ENCODE measurements at regions not wholly inside any gene's neighbourhood (a gene's known extent, or its start where the extent isn't known, plus 50 kb on each side); places are given as distances from the start of the nearest gene placed in this dataset.

- Histone ChIP-seq H4K20me1 (ENCODE audit: insufficient read depth, low read length) (no peaks in the 10 kb centered on the region), H3K9me2 (ENCODE audit: insufficient read depth, low read length) (no peaks in the 10 kb centered on the region), H3K4me1 (ENCODE audit: insufficient read depth, low read length, poor library complexity, severe bottlenecking) (no peaks in the 10 kb centered on the region), H3K4me2 (ENCODE audit: low read length) (no peak overlapping the region), H2AFZ (ENCODE audit: low read length) (no peak overlapping the region), H3K27ac (ENCODE audit: low read depth, low read length, poor library complexity, severe bottlenecking) (no peak overlapping the region), H3K4me3 (ENCODE audit: low read depth, low read length, poor library complexity, severe bottlenecking) (no peak overlapping the region), H3K36me3 (ENCODE audit: insufficient read depth, low read length) (no peaks in the 10 kb centered on the region), H3K79me2 (ENCODE audit: insufficient read depth, low read depth, low read length) (no peaks in the 10 kb centered on the region), H3K9me3 (ENCODE audit: low read length) (no peaks in the 10 kb centered on the region)
- BruUV-seq (replicated peaks), result no TSS peak
- TF ChIP-seq EZH2phosphoT487 (IDR thresholded peaks at IDR 0.05; ENCODE audit: borderline replicate concordance, low read depth, low read length), result no peak
- TF ChIP-seq CTCF (conservative IDR thresholded peaks at IDR 0.05; ENCODE audit: low read length), result no peak
- intact Hi-C loops (cut with micrococcal nuclease; ENCODE audit: unreplicated experiment), result no loop called here
- DNase-seq (ENCODE audit: low spot score), result no peak
- ChIA-PET POLR2A (interaction anchor here (0.6 kb wide), 1 partner anchor 808 kb away, joined by 3 read pairs; no protein-coding TSS in a partner anchor), CTCF (ENCODE audit: unreplicated experiment) (interaction anchor here (0.5 kb wide), 1 partner anchor 311 kb away, joined by 4 read pairs; no protein-coding TSS in a partner anchor)
Observed at GRCh38 chr1:11341901-11342552, 69.0 kb downstream of the UBIAD1 start.

GRCh38 chr1:11342621-11343032 lies 69.6 kb downstream of the UBIAD1 start:
- Histone ChIP-seq H3K4me3 (ENCODE audit: low read depth, low read length, poor library complexity, severe bottlenecking) (no peak overlapping the region), H3K9me3 (ENCODE audit: low read length) (no peaks in the 10 kb centered on the region), H3K36me3 (ENCODE audit: insufficient read depth, low read length) (no peaks in the 10 kb centered on the region), H3K4me2 (ENCODE audit: low read length) (no peak overlapping the region), H3K79me2 (ENCODE audit: insufficient read depth, low read depth, low read length) (no peaks in the 10 kb centered on the region), H4K20me1 (ENCODE audit: insufficient read depth, low read length) (no peaks in the 10 kb centered on the region), H3K9me2 (ENCODE audit: insufficient read depth, low read length) (no peaks in the 10 kb centered on the region), H2AFZ (ENCODE audit: low read length) (no peak overlapping the region), H3K4me1 (ENCODE audit: insufficient read depth, low read length, poor library complexity, severe bottlenecking) (no peaks in the 10 kb centered on the region), H3K27ac (ENCODE audit: low read depth, low read length, poor library complexity, severe bottlenecking) (no peak overlapping the region)
- no TSS peak for BruUV-seq (replicated peaks)
- intact Hi-C loops (cut with micrococcal nuclease; ENCODE audit: unreplicated experiment), result no loop called here
- DNase-seq (ENCODE audit: low spot score), result no peak
- ChIA-PET POLR2A (interaction anchor here (0.6 kb wide), 1 partner anchor 808 kb away, joined by 3 read pairs; no protein-coding TSS in a partner anchor), CTCF (ENCODE audit: unreplicated experiment) (no interaction called here)
- no peak for TF ChIP-seq EZH2phosphoT487 (IDR thresholded peaks at IDR 0.05; ENCODE audit: borderline replicate concordance, low read depth, low read length)
- no peak for TF ChIP-seq CTCF (conservative IDR thresholded peaks at IDR 0.05; ENCODE audit: low read length)

- DNase-seq (ENCODE audit: low spot score), result no peak
- no peaks in the 10 kb centered on the region for H3K9me3 ChIP-seq (ENCODE audit: low read length)
- ChIA-PET CTCF (ENCODE audit: unreplicated experiment) (no interaction called here), POLR2A (no interaction called here)
- H3K4me1 ChIP-seq (ENCODE audit: insufficient read depth, low read length, poor library complexity, severe bottlenecking), result no peaks in the 10 kb centered on the region
- no peak for TF ChIP-seq CTCF (conservative IDR thresholded peaks at IDR 0.05; ENCODE audit: low read length)
- TF ChIP-seq EZH2phosphoT487 (IDR thresholded peaks at IDR 0.05; ENCODE audit: borderline replicate concordance, low read depth, low read length), result no peak
- H4K20me1 ChIP-seq (ENCODE audit: insufficient read depth, low read length), result no peaks in the 10 kb centered on the region
- H3K79me2 ChIP-seq (ENCODE audit: insufficient read depth, low read depth, low read length), result no peaks in the 10 kb centered on the region
- no peak overlapping the region for H3K27ac ChIP-seq (ENCODE audit: low read depth, low read length, poor library complexity, severe bottlenecking)
- no peak overlapping the region for H3K4me3 ChIP-seq (ENCODE audit: low read depth, low read length, poor library complexity, severe bottlenecking)
- no peak overlapping the region for H3K4me2 ChIP-seq (ENCODE audit: low read length)
- no TSS peak for BruUV-seq (replicated peaks)
- intact Hi-C loops (cut with micrococcal nuclease; ENCODE audit: unreplicated experiment), result no loop called here
- no peaks in the 10 kb centered on the region for H3K9me2 ChIP-seq (ENCODE audit: insufficient read depth, low read length)
- H3K36me3 ChIP-seq (ENCODE audit: insufficient read depth, low read length), result no peaks in the 10 kb centered on the region
- H2AFZ ChIP-seq (ENCODE audit: low read length), result no peak overlapping the region
Observed at GRCh38 chr1:11345971-11346715, 73.1 kb downstream of the UBIAD1 start.

Measured in OCI-LY7 (cell line).